SU-DHL-6 (cell line): ENCODE measurements at regions not wholly inside any gene's neighbourhood (a gene's known extent, or its start where the extent isn't known, plus 50 kb on each side); places are given as distances from the start of the nearest gene placed in this dataset.

Source experiments
- H2AFZ ChIP-seq: fragments of 200-600 bp; sonication (generic); 2 replicates; pipeline ENCODE4 v1.6.1; 2014; ENCODE audit warnings: low read depth, mild to moderate bottlenecking, moderate library complexity, mixed read lengths, antibody characterized with exemption, low read length; ENCODE audit not compliant: severe bottlenecking
- H3F3A ChIP-seq: fragments of 200-600 bp; shearing (Covaris generic); 2 replicates; pipeline ENCODE4 v1.6.0; 2016; ENCODE audit warnings: antibody characterized with exemption, mild to moderate bottlenecking; ENCODE audit not compliant: insufficient read depth
- H3K27ac ChIP-seq: fragments of 200-600 bp; sonication (generic); 2 replicates; pipeline ENCODE4 v1.5.1; 2016; ENCODE audit warnings: low read depth, mild to moderate bottlenecking, low read length, moderate library complexity, mixed read lengths
- H3K27me3 ChIP-seq: fragments of 200-600 bp; sonication (generic), shearing (Covaris generic); 2 replicates; pipeline ENCODE4 v1.6.0; 2014; ENCODE audit warnings: mild to moderate bottlenecking, low read length
- H3K36me3 ChIP-seq: fragments of 200-600 bp; sonication (generic); 2 replicates; pipeline ENCODE4 v1.6.1; 2014; ENCODE audit warnings: mild to moderate bottlenecking, low read length, mixed read lengths
- H3K4me2 ChIP-seq: fragments of 300-600, 200-600 bp; shearing (Covaris generic), sonication (generic); 2 replicates; pipeline ENCODE4 v1.6.0; 2014; ENCODE audit warnings: low read length, low read depth, mild to moderate bottlenecking; ENCODE audit not compliant: poor library complexity, severe bottlenecking
- H3K4me3 ChIP-seq: fragments of 200-600 bp; sonication (generic); 2 replicates; pipeline ENCODE4 v1.5.1; 2014; ENCODE audit warnings: antibody characterized with exemption, low read length, mild to moderate bottlenecking, mixed read lengths; ENCODE audit not compliant: insufficient read depth, poor library complexity, severe bottlenecking
- H3K79me2 ChIP-seq: fragments of 200-600 bp; sonication (generic); 2 replicates; pipeline ENCODE4 v1.6.1; 2014; ENCODE audit warnings: mild to moderate bottlenecking, low read length, moderate library complexity; ENCODE audit not compliant: insufficient read depth
- H3K9ac ChIP-seq: fragments of 200-600 bp; sonication (generic); 2 replicates; pipeline ENCODE4 v1.7.0; 2014; ENCODE audit warnings: mild to moderate bottlenecking, low read length
- H3K9me2 ChIP-seq: fragments of 200-600 bp; sonication (generic); replicated peaks from 2 replicates; pipeline ENCODE4 v1.6.1; 2014; ENCODE audit warnings: low read length; ENCODE audit not compliant: insufficient read depth
- H3K9me3 ChIP-seq: fragments of 200-600 bp; sonication (generic); 2 replicates; pipeline ENCODE4 v1.6.1; 2014; ENCODE audit warnings: low read length, mixed read lengths; ENCODE audit not compliant: insufficient read depth
- H4K20me1 ChIP-seq: fragments of 200-600 bp; sonication (generic); 2 replicates; pipeline ENCODE4 v1.6.1; 2014; ENCODE audit warnings: low read depth, mild to moderate bottlenecking, antibody characterized with exemption, low read length, moderate library complexity, mixed read lengths
- EZH2phosphoT487 ChIP-seq: fragments of 200-600 bp; sonication (generic), shearing (Covaris generic); conservative IDR thresholded peaks from 2 replicates; pipeline ENCODE4 v1.6.1; 2018; ENCODE audit warnings: mild to moderate bottlenecking, antibody characterized with exemption, low read length, moderate library complexity, mixed read lengths
- TF ChIP-seq, protein P1 (sequence below): fragments of 200-600 bp; sonication (generic); IDR thresholded peaks from one replicate; pipeline ENCODE4 v1.5.1; 2017; ENCODE audit warnings: antibody characterized with exemption, mild to moderate bottlenecking, low read length, moderate library complexity; ENCODE audit not compliant: insufficient read depth, poor library complexity, severe bottlenecking

DNA sequence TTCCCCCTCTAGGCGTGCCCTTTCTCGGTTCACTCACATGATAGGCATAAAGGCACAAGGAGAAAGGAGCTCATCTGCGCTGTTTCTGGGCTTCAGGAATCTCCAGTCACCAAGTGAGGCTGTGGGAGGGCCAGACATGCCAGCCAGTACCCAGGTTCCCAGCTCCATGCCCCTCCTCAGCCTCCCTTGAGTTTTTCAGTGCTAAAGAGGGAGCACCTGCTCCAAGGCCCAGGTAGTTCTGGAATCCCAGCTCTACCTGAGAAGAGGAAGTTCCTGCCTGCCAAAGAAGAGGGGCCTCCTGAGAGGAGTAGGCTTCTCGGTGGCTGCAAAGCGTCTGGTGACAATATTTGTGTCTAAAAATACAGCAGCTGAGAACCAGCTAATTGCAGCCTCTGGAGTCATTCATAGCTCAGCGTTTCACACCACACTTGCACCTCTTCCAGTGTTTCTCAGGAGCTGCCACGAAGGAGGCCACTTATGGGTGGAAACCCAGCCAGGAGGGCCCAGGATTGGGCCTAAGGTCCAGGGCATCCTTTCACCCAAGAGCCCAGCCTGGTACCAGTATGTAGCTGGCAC, 197.4 kb downstream of the TRIM29 start:
- no peak overlapping the region for H3K27ac ChIP-seq
- no peak overlapping the region for H3K4me3 ChIP-seq
- H4K20me1 ChIP-seq: no peaks in the 10 kb centered on the region
- H3K36me3 ChIP-seq: no peaks in the 10 kb centered on the region
- H2AFZ ChIP-seq: no peak overlapping the region
- TF ChIP-seq, protein P1, sequence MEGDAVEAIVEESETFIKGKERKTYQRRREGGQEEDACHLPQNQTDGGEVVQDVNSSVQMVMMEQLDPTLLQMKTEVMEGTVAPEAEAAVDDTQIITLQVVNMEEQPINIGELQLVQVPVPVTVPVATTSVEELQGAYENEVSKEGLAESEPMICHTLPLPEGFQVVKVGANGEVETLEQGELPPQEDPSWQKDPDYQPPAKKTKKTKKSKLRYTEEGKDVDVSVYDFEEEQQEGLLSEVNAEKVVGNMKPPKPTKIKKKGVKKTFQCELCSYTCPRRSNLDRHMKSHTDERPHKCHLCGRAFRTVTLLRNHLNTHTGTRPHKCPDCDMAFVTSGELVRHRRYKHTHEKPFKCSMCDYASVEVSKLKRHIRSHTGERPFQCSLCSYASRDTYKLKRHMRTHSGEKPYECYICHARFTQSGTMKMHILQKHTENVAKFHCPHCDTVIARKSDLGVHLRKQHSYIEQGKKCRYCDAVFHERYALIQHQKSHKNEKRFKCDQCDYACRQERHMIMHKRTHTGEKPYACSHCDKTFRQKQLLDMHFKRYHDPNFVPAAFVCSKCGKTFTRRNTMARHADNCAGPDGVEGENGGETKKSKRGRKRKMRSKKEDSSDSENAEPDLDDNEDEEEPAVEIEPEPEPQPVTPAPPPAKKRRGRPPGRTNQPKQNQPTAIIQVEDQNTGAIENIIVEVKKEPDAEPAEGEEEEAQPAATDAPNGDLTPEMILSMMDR: no peak
- TF ChIP-seq EZH2phosphoT487: no peak
- H3K79me2 ChIP-seq: no peaks in the 10 kb centered on the region
- H3K9me3 ChIP-seq: no peaks in the 10 kb centered on the region
- H3K27me3 ChIP-seq: no peaks in the 10 kb centered on the region
- H3K9me2 ChIP-seq: no peaks in the 10 kb centered on the region
- H3K4me2 ChIP-seq: no peak overlapping the region
- H3F3A ChIP-seq: no peaks in the 10 kb centered on the region
- no peak overlapping the region for H3K9ac ChIP-seq

DNA sequence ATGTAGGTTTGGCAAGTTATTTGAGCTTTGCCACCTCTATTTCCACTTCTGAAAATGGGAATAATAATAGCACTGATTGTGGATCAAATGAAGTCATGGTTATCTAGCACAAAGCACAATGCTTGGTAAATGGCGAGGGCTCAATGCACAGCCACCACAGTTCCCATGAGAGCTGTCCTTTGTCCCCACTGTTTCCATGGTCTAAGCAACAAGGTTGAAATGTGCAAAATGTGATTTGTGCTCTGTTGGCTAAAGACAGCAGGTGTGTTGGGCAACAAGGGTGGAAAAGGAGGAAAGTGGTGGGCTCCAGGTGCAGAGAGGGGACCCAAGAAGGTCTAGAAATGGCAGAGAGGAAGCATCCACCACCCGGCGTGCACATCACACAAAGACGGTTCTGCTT, 200.5 kb downstream of the TRIM29 start:
- Histone ChIP-seq H2AFZ (no peak overlapping the region), H3K9me3 (no peaks in the 10 kb centered on the region), H3K27ac (no peak overlapping the region), H3K36me3 (no peaks in the 10 kb centered on the region), H3K79me2 (no peaks in the 10 kb centered on the region), H4K20me1 (no peaks in the 10 kb centered on the region), H3K4me3 (no peak overlapping the region), H3F3A (no peaks in the 10 kb centered on the region), H3K9me2 (no peaks in the 10 kb centered on the region), H3K4me2 (no peak overlapping the region), H3K27me3 (no peaks in the 10 kb centered on the region), H3K9ac (no peak overlapping the region)
- TF ChIP-seq EZH2phosphoT487: no peak
- TF ChIP-seq, protein P1: no peak

DNA sequence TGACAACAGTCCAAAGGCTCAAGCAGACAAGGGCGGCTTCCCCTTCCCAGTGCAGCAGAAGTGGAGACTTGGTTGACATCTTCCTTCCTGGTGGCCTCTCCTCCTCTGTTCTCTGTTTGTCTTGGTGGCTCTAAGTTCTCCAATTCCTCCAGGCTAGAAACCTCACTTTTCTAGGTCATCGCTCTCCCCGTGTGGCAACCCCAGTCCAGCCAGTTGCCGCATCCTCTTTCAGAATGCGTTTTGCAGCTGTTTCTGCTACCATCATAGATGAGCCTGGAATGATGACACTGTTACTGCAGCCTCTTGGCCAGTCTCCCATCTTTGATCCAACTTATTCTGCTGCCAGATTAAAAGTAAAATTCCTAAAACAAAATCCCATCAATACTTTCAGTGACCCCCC, 201.5 kb downstream of the TRIM29 start:
- H2AFZ ChIP-seq: no peak overlapping the region

More for the DNA sequence above, 201.5 kb downstream of the TRIM29 start:
- Histone ChIP-seq H3K9me2 (no peaks in the 10 kb centered on the region), H3K4me3 (no peak overlapping the region), H3K36me3 (no peaks in the 10 kb centered on the region), H4K20me1 (no peaks in the 10 kb centered on the region), H3K9me3 (no peaks in the 10 kb centered on the region), H3K4me2 (no peak overlapping the region), H3K9ac (no peak overlapping the region), H3K79me2 (no peaks in the 10 kb centered on the region), H3K27ac (no peak overlapping the region), H3F3A (no peaks in the 10 kb centered on the region), H3K27me3 (no peaks in the 10 kb centered on the region)
- TF ChIP-seq, protein P1: no peak
- no peak for TF ChIP-seq EZH2phosphoT487
